ENCODE measurements at regions not wholly inside any gene's neighbourhood (a gene's known extent, or its start where the extent isn't known, plus 50 kb on each side); places are given as distances from the start of the nearest gene placed in this dataset.

DNA sequence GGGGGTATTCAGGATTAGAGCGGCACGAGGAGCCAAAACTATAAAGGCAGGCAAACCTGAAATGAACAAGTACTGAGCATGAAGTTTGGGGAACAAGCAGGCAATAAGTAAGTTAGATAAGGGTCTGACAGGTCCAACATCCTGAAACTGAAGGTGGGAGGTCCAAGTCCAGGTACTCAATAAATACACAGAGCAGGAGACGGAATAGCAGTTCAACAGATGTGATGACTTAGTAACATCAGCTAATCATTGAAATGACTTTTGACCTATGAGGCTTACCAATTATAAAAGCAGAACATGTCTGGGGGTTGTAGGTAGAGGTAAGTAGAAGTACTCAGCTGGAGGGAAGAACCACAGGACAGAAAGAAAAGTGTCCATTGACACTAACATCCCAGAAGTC lies 132.8 kb upstream of the PDZRN3 start:
- TF ChIP-seq, protein P1, sequence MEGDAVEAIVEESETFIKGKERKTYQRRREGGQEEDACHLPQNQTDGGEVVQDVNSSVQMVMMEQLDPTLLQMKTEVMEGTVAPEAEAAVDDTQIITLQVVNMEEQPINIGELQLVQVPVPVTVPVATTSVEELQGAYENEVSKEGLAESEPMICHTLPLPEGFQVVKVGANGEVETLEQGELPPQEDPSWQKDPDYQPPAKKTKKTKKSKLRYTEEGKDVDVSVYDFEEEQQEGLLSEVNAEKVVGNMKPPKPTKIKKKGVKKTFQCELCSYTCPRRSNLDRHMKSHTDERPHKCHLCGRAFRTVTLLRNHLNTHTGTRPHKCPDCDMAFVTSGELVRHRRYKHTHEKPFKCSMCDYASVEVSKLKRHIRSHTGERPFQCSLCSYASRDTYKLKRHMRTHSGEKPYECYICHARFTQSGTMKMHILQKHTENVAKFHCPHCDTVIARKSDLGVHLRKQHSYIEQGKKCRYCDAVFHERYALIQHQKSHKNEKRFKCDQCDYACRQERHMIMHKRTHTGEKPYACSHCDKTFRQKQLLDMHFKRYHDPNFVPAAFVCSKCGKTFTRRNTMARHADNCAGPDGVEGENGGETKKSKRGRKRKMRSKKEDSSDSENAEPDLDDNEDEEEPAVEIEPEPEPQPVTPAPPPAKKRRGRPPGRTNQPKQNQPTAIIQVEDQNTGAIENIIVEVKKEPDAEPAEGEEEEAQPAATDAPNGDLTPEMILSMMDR (IDR thresholded peaks at IDR 0.05), result no peak
- TF ChIP-seq POLR2A (IDR thresholded peaks at IDR 0.05), result no peak

Measured in esophagus squamous epithelium (tissue), 4 donors.